ENCODE measurements at regions not wholly inside any gene's neighbourhood (a gene's known extent, or its start where the extent isn't known, plus 50 kb on each side); places are given as distances from the start of the nearest gene placed in this dataset.

DNA sequence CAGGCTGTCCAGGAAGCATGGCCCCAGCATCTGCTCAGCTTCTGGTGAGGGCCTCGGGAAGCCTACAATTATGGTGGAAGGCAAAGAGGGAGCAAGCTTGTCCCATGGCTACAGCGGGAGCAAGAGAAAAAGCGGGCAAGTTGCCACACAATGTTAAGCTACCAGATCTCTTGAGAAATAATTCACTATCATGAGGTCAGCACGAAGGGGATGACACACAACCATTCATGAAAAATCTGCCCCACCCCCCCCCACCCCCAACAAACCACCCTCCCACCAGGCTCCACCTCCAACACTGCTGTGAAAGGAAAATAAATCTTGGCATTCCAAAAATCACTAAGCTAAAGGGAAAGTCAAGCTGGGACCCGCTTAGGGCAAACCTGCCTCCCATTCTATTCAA lies 545.8 kb upstream of the NRP1 start:
- TF ChIP-seq TAF1 (IDR thresholded peaks at IDR 0.05; ENCODE audit: borderline replicate concordance, low read depth, low read length) (no peak), POLR2AphosphoS5 (IDR thresholded peaks at IDR 0.05; ENCODE audit: low read depth, low read length) (no peak), POLR2A (IDR thresholded peaks at IDR 0.05; ENCODE audit: low read depth, low read length) (no peak)
